ENCODE measurements at regions not wholly inside any gene's neighbourhood (a gene's known extent, or its start where the extent isn't known, plus 50 kb on each side); places are given as distances from the start of the nearest gene placed in this dataset.

GRCh38 chr16:27617665-27618064 lies 67.7 kb downstream of the KATNIP start:
- TF ChIP-seq, protein P1, sequence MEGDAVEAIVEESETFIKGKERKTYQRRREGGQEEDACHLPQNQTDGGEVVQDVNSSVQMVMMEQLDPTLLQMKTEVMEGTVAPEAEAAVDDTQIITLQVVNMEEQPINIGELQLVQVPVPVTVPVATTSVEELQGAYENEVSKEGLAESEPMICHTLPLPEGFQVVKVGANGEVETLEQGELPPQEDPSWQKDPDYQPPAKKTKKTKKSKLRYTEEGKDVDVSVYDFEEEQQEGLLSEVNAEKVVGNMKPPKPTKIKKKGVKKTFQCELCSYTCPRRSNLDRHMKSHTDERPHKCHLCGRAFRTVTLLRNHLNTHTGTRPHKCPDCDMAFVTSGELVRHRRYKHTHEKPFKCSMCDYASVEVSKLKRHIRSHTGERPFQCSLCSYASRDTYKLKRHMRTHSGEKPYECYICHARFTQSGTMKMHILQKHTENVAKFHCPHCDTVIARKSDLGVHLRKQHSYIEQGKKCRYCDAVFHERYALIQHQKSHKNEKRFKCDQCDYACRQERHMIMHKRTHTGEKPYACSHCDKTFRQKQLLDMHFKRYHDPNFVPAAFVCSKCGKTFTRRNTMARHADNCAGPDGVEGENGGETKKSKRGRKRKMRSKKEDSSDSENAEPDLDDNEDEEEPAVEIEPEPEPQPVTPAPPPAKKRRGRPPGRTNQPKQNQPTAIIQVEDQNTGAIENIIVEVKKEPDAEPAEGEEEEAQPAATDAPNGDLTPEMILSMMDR (IDR thresholded peaks at IDR 0.05) = no peak
- intact Hi-C loops (cut with DNase I) = no loop called here
- no peaks in the 10 kb centered on the region for H3K9me3 ChIP-seq
- H3K27me3 ChIP-seq = no peaks in the 10 kb centered on the region
- H3K4me3 ChIP-seq = no peak overlapping the region
- H3K36me3 ChIP-seq = peaks cover 8% of the 10 kb centered on the region
- DNase-seq (no peak), ATAC-seq (no peak)
- no peaks in the 10 kb centered on the region for H3K4me1 ChIP-seq
- H3K27ac ChIP-seq = no peak overlapping the region

DNA sequence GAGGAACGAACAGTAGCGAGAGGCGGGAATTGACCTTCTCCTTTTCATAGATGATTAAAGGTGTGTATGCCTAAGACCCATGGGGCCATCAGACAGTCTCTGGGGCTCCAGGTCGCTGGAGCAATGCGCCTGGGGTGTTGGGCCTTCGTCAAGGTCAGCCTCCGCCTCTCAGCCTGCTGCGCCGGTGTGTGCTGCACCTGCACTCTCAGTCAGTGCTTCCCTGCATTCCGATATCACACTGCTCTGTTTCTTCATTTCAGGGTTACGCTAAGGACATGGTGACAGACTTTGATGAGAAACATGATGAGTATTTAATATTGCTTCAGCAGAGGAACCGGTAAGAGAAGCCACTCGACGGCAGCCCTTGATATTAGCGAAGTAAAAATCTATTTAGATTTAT lies 68.2 kb downstream of the KATNIP start:
- no peak overlapping the region for H3K4me3 ChIP-seq
- TF ChIP-seq, protein P1 (IDR thresholded peaks at IDR 0.05) = no peak
- no peaks in the 10 kb centered on the region for H3K4me1 ChIP-seq
- intact Hi-C loops (cut with DNase I) = no loop called here
- no peaks in the 10 kb centered on the region for H3K27me3 ChIP-seq
- peaks cover 8% of the 10 kb centered on the region for H3K36me3 ChIP-seq
- DNase-seq (no peak), ATAC-seq (no peak)
- no peaks in the 10 kb centered on the region for H3K9me3 ChIP-seq
- H3K27ac ChIP-seq = no peak overlapping the region

GRCh38 chr16:27618606-27619327 lies 68.8 kb downstream of the KATNIP start:
- H3K4me1 ChIP-seq = no peaks in the 10 kb centered on the region
- intact Hi-C loops (cut with DNase I) = no loop called here
- H3K27ac ChIP-seq = no peak overlapping the region
- DNase-seq (no peak), ATAC-seq (no peak)
- H3K27me3 ChIP-seq = no peaks in the 10 kb centered on the region
- H3K9me3 ChIP-seq = no peaks in the 10 kb centered on the region
- peaks cover 8% of the 10 kb centered on the region for H3K36me3 ChIP-seq
- no peak overlapping the region for H3K4me3 ChIP-seq
- TF ChIP-seq, protein P1 (IDR thresholded peaks at IDR 0.05) = no peak

DNA sequence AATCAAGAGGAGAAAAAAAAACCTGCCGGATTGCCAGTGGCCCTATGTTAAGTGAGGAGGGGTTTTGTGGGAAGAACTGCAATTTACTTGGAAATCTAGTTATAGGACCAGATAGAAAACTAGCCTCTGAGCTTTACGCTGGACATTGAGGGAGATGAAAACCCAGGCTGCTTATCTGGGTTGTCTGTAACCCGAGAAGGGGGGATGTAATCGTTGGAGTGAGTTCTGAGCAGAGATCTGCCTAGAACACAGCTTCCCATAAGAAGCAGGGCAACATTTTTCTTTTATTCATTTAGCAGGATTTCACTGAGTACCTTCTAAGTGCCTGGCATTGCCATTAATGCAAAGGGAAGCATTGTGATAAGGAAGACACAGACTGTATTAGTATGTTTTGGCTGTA lies 70.6 kb downstream of the KATNIP start:
- H3K4me1 ChIP-seq = no peaks in the 10 kb centered on the region

DNA sequence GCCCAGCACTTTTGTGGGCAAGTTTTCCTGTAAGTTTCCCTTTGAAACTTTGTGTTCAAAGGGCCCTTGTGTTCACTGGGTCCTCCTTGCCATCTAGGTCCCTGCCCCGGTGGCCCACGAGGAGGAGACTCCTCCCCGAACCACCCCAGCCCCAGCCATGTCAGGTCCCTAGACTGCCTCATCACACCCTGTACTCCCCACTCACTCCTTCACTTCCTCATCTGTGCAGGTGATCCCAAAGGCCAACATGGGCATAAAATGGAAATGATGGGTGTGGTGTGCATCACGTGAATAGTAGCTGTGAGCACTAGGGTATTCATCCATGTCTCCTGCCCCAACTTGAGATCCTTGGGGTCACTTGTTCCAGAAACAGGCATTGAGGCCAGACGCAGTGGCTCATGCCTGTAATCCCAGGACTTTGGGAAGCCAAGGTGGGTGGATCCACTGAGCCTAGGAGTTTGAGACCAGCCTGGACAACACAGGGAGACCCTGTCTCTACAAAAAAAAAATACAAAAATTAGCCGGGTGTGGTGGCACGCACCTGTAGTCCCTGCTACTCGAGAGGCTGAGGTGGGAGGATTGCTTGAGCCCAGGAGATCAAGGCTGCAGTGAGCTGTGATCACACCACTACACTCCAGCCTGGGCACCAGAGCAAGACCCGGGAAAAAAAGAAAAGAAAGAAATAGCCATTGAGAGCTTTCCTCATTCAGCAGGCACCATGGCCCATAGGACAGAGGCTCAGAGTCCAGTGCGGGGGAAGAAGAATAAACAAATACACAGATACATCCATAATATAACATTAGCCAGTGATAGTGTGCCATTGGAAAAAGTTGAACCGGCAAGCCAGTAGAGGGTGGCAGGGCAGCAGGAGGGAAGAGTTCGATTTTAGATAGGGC lies 74.5 kb downstream of the KATNIP start:
- peaks cover 8% of the 10 kb centered on the region for H3K36me3 ChIP-seq
- ATAC-seq = no peak
- H3K9me3 ChIP-seq = no peaks in the 10 kb centered on the region
- H3K27ac ChIP-seq = no peak overlapping the region
- H3K4me3 ChIP-seq = no peak overlapping the region
- intact Hi-C loops (cut with DNase I) = no loop called here
- TF ChIP-seq, protein P1 (IDR thresholded peaks at IDR 0.05) = no peak
- H3K27me3 ChIP-seq = no peaks in the 10 kb centered on the region
- DNase-seq = no peak
- H3K4me1 ChIP-seq = no peaks in the 10 kb centered on the region

More for the DNA sequence above, 70.6 kb downstream of the KATNIP start:
- Histone ChIP-seq H3K4me3 (no peak overlapping the region), H3K36me3 (peaks cover 8% of the 10 kb centered on the region), H3K9me3 (no peaks in the 10 kb centered on the region), H3K27me3 (no peaks in the 10 kb centered on the region), H3K27ac (no peak overlapping the region)
- DNase-seq (no peak), ATAC-seq (no peak)
- TF ChIP-seq, protein P1 (IDR thresholded peaks at IDR 0.05) = no peak
- intact Hi-C loops (cut with DNase I) = no loop called here
